Activated CD4-positive, alpha-beta T cell treated with anti-CD3 and anti-CD28 coated beads, Interleukin-2, amount 50 U/mL, for 24 hours (primary cell): ENCODE measurements at regions not wholly inside any gene's neighbourhood (a gene's known extent, or its start where the extent isn't known, plus 50 kb on each side); places are given as distances from the start of the nearest gene placed in this dataset.

Experiments
- DNase-seq, 2 donors: peaks; one replicate each; pipeline ENCODE4 v3.0.0-alpha.2; 2020; ENCODE audit warnings: low read depth in 1 of 2, low spot score in 1 of 2

DNA sequence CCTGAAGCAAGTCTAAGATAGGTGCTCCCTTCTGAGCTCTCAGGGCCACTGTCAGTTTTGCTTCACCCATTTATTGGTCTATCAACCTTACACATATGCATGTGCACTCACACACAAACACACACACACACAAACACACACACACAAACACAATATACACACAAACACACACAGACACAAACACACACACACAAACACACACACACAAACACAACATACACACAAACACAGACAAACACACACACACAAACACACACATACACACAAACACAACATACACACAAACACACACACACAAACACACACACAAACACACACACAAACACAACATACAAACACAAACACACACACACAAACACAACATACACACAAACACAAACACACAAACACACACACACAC, 181.6 kb upstream of the KLHL29 start:
- DNase-seq = no peak

DNA sequence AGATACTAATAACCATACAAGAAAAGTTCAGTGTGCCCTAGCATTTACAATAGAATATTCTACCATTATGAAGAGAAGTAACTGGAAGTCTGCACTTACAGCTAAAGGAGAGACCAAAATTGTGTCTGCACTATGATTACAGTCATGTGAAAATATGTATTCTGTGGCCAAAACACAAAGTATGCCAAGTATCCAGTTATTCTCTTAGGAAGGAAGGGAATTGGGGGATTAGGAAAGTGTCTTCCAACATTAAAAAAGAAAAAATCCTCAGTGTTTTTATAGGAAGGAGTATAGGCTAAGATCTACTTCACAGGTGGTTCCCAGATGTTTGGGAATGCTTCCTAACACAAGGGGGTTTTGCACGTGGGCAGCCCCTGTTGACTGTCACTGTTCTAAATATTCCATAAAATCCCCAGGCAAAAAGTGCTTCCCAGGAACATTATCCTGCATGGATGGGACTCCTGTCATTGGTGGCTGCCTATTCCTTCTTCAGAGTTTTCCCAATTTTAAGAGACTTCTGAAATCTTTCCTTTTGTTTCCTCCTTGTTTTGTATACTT, 180.2 kb upstream of the KLHL29 start:
- DNase-seq = no peak

DNA sequence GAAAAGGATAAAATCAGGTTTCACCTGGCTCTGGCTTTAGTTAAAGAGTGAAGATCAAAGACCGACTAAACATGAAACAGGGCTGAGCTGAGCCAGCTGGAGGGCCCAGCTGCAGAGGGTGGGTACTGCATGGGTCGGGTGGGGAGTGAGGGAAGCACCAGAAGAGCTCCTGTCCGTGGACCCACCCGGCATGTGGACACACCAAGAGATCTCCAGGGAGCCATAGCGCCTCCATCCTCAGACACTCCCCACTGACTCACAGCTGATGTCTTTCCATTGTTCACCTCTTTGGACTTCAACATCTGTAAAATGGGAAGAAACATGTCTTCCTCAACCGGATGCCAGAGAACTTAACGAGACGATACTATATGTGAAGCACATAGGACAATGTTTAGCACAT, 178.3 kb upstream of the KLHL29 start:
- no peak for DNase-seq

DNA sequence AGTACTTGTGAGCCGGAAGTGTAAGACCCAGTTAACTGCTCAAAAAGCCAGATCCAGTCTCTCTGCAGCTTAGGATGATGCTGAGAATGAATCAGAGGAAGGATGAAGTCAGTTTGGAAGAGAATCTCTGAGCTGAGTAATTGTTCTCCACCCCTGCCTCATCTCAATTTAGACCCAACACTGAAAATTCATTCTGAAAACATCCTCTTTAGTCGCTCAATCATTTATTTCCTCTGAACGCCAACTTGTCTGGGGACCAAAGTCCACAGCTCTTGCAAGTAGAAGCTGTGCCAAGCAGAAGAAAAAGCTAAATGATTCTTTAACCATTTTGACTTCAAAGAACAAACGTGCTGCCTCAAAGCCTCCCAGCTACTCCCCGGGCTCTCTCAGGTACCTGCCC, 177.1 kb upstream of the KLHL29 start:
- no peak for DNase-seq

DNA sequence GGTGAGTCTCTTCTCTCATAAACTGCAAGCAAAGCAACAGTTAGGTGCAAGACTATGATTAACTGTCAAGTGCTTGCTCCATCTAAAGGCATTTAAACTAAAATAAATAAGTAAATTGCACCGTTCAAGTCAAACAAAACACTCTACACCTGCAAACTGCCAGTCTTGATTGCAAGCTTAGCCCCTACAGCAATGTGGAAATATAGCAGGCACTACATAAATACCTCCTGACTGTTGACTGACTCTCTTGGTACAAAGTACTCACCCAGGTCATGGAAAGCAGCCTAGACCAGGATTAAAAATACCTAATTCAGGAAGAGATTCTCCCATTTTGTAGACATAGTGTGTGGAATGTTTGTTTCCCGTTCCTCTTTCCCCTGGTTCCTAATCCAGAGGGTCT, 176.6 kb upstream of the KLHL29 start:
- DNase-seq = no peak

DNA sequence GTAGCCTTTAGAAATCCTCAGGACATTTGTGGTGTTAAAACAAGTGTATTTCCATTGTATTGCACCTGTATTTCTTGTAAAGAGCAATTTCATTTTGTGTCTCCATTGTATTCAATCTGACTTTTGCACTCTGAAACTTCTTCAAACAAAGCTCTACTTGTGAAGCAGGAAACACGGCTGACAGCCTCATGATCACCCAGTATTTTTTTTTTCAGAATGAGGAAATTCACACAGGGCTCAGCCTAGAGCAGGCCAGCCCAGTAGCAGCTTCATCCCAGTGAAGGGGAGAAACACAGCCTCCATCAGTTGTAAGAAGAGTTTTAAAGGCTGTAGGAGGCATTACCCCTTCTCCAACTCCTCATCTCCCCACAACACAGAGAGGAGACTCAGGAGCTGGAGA, 175.9 kb upstream of the KLHL29 start:
- DNase-seq = no peak

DNA sequence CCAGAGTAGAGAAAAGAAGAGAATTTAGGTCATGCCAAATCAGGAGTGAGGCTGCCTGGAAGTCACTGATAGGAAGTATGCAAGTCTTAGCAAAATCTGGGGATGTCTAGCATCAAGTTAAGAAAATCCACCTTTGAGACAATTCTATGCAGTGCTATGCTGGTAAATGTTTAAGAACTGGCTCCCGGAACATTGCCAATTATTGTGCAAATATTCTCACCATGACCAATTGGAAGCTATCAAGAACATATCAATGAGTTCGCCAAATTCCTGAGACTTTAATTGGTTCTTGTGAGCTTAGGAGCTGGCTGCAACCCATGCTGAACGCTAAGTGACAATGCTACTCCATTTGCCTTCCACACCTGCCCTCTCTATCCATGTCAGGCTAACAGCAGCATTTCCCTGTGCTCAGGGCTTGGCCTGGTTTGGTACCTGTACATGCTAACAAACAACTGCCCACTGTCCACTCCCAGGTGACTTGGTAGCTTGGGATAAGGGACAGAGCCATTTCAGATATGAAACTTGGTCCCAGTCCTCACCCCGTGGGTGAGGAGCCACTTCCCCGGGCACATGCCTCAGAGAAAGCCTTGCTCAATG, 172.9 kb upstream of the KLHL29 start:
- DNase-seq = no peak

DNA sequence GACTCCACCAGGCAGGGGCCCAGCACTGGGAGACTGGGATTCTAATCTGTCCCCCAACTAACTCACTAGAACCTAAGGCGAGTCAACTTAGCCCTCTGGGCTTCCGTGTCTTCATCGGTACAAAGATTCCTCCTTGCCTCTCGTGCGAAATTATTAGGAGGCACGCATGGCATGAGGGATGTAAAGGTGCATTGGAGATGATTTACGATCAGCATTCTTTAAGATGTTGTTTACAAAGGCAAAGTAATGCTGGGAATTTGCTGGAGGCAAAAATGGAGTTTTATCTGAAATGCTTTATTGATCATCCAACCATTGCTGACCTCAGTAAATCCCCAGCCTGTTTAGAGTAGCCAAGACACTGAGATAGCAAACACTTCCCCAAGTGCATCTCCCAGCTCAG, 171.8 kb upstream of the KLHL29 start:
- DNase-seq = no peak

DNA sequence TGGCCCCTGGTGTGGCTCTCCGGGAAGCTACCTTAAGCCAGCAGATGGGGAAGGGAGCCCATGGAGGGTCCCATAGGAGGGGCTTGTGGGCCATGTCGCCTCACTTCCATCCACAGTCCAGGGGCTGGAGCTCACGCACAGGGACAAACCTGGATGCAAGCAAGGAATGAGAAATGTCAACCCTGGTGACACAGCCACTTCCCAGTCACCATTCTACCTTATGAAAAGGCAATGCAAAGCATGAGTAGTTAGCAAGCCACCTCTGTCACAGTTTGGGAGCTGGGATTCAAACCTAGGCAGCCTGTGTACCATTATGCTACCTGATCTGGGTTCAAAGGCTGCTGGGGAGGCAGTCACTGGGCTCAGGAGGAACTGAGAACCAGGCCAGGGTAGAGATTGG, 170.0 kb upstream of the KLHL29 start:
- no peak for DNase-seq

DNA sequence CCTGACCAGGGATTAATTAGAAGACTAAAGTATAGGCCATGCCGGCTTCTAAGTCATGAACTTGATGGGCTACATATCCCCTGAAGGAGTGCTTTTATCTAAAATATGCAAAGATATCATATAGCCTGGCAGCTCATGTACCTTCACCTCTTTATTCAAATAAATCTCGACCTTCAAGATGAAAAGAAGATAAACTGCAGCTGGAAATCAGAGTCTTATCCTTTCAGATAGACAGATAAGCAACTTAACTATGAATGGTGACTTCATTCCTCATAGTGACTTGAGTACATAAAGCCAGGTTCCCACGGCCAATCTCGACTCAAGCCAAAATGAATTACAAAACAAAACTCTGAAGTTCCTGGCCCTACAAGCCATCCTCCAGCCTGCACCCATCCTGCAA, 165.3 kb upstream of the KLHL29 start:
- DNase-seq = no peak

DNA sequence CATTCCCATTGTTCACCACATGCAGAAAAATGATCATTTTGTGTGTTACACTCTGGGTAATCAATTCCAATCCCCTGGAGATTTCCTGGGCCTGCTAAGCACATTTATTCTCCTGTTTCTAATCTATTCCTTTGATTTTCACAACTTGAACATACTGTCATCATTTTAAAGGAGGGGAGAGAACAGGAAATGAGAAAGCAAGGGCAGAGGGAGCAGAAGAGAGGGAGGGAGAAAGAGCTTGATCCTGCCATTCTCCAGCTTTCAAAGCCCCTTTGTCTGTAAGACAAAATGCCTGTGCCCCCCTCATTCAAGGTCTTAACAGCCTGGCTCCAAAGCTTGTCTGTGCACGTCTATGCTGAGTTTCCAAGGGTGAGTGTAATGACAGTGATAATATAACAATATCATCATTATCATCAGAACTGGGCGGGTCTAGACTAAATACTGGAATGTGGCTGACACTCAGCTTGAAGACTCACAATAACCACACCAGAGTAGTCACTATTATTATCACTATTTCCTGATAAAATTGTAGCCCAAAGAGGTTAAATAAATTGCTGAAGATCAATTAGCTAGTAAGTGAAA, 164.4 kb upstream of the KLHL29 start:
- no peak for DNase-seq

DNA sequence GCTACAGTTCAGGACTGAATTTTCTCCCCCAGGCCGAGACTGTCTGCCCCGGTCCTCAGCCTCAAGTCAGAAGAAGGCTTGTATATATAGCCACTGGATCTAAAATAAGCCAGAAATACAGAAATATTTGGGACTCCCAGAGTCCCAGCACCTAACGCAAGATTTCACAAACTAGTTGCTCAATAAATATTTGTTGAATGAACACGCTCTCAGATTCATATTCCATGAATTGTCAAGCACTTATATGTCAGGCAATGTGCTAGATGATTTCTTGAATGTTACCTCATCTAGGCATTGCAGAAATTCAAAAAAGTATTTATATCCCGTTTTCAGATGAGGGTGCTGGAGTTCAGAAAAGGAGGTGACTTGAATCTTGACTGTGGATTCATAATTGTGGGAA, 163.7 kb upstream of the KLHL29 start:
- DNase-seq = no peak

DNA sequence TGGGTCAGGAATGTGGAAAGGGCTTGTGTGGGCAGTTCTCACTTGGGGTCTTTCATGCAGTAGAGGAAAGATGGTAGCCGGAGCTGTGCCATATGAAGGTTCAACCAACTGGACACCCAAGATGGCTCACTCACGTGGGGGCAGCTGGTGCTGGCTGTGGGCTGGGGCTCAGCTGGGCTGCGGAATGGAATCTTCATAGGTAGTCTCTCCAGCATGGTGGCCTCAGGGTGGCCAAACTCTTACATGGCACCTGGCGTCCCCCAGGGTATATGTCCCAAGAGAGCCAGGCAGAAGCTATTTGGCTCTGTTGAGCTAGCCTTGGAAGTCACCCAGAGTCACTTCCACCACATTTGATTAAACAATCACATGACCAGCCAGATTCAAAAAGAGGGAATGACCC, 163.1 kb upstream of the KLHL29 start:
- no peak for DNase-seq

DNA sequence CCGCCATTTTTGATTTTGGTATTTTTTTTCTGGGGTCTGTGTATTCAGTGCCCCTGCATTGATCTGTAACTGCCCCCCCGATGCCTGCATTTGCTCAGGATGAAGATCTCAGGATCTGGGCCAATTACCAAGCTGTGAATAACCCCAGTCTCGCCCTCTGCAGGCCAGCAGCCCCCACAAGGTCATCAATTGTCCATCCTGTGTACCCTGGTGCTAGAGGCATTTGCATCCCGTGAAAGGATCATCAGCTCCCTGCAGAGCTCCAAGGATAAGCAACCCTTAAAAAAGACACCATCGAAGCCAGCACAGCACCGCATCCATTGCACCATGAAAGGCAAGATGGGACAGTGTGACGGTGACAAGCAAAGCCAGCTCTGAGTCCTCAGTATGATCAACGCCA, 154.1 kb upstream of the KLHL29 start:
- no peak for DNase-seq

DNA sequence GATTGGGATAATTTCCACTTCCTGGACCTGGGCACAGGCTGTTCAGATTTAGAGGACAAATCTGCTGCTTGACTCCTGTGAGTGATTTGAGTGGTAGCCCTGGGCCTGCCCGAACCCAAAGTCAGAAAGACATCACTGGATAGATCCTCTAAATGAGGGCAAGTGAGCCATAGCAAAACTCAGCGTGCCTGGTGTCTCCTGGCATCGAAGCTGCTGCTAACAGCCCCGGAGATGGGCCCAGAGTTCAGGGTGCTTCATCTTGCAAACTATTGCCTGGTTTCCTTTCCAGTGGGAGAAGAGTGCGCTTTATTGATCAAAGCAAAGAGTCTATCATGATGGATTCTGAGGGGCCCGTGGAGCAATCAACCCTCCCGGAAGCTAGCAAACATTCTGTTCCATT, 153.1 kb upstream of the KLHL29 start:
- no peak for DNase-seq

DNA sequence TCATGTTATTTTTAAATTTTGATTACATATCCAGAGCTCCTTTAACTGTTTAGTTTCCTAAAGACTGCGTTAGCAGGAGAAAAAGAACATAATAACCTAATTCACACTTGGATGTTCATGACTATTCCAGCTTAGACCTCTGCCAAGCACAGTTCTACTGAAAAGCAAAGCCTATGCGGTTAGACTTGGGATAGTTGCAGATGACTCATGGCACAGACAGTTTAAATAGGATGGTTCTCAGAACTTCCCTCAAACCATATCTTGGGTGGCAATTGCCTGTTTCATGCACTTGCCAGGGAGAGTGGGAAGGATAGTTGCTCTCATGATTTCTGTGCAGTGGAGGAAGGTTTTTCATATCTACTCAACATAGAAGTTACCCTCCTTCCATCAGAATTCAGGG, 149.7 kb upstream of the KLHL29 start:
- no peak for DNase-seq

DNA sequence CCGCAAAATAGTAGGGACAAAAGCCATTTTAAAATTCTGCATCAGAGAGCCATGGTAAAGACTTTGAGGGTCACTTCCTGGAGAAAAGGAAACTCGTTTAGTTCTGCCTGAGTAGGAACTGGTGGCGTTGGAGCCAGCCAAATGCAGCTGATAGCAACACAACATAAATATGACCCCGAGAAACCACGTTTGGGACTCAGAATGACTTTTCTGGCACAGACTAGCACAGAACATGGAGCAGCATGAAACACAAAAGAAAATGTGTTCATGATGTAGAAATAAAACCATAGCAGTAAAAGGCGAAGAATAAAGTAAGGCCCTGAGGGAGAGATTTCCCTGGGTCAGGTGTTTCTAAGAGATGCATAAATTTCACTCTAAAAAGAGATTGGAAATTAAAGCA, 149.2 kb upstream of the KLHL29 start:
- DNase-seq = no peak

DNA sequence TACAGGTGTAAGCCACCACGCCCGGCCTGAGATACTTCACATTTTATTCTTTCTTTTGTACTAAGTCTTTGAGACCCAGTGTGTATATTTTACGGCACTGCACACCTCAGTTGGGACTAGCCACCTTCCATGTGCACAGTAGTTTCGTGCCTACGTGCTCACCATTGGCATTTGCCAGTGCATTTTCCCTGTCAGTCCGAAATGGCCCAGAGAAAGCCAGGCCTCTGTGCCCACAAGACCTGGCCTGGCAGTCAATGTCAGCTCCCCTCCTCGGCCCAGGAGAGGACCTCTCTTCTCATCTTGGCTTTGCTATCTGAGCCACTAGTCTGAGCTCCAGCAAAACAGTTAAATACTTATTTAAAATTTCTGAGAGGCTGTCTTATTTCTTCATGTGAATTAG, 147.8 kb upstream of the KLHL29 start:
- DNase-seq = no peak

DNA sequence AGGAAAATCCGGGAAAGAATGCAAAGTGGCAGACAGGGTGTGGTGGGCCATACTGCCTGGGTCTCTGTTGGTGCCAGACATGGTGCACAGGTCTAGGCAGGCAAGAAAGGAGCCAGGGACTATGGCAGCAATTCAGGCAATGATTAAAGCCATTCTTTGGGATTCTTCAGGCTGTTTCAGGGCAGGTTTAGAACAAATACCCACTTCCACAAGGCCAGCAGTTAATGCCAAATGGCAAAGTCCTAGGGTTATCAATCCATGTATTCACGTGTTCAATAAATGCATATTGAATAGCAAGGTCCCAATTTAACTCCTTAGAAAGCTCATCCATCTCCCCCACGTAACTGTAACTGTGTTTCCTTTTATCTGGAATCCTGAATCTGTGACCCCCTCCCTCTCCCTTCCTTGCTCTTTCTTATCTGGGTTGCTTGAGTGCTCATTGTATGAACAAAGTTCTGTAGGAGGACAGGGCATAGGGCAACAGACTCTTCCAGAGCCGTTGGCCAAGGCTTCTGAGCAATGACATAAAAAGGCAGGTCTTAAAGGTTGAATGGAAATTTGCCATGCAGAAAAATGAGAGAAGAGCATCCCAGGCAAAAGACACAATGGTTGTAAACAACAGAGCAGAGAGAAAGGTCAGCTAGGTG, 146.8 kb upstream of the KLHL29 start:
- no peak for DNase-seq

DNA sequence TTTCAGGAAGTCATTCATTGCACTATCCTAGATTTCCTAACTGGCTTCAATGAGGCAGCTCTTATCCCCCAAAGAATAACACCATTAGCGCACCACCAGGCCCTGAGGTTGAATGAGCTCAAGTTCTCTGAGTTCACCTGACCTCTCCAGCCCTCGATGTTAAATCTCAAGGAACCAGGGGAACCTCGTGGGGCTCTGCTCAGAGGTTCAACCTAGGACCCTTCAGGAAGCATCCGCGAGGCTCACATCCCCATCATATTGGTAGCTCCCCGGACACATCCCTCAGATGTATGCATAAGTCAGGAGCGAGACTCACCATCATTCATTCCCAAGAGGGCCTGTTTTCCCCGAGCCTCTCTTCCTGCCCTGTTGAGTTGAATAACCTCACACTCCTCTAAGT, 145.6 kb upstream of the KLHL29 start:
- no peak for DNase-seq

DNA sequence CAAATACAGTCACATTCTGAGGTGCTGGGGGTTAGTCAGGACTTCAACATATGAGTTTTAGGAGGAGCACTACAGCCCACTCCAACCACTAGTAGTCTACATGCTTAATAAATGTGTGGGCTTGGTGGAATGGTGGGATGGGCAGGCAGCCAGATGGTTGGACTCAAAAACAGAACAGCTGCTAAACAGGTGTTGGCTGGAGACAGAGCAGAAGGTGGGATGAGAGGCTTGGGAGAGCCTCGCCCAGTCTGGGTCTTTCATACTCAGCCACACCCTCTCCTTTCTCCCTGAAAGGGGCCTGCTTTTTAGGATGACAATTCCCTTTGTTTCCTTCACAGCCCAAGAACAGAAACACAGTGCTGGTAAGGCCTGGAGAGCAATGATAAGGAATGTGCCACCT, 143.9 kb upstream of the KLHL29 start:
- DNase-seq = no peak

DNA sequence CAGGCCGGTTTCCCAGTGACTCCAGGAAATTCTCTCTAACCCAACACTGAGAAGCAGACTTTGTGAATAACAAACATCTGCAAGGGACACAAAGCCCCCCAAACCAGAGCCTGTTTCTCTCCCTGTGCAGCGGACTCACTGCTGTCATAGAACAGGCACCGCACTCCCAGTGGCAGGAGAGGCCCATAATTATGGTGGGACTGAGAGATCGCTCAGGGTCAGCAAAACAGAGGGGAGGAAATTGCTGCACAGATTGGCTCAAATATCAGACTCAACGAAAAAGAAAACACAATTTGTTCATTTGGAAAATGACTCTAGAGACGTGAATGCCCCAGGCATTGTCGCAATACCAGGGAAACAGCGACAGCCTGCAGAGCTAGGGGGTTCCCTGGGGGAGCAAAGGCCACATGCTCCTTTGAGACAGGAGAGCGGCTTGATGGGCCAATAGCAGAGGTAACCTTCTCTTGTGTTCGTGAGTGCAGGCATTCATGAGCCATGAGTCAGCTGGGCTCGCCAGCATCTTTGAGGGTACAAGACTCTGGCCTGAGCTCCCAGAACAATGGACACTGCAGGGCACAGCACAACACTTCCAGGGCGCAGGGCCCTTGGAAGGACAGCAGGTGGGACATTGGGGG, 143.3 kb upstream of the KLHL29 start:
- DNase-seq = no peak
